MM.1S (cell line): ENCODE measurements at regions not wholly inside any gene's neighbourhood (a gene's known extent, or its start where the extent isn't known, plus 50 kb on each side); places are given as distances from the start of the nearest gene placed in this dataset.

Experiments
- DNase-seq: peaks from one replicate; pipeline ENCODE4 v3.0.0-alpha.2; 2015
- H2AFZ ChIP-seq: fragments of 300-600 bp; sonication (generic); 2 replicates; pipeline ENCODE4 v1.6.0; 2016; ENCODE audit warnings: antibody characterized with exemption, low read length
- H3F3A ChIP-seq: fragments of 300-600 bp; sonication (generic); 2 replicates; pipeline ENCODE4 v1.6.1; 2016; ENCODE audit warnings: mild to moderate bottlenecking, antibody characterized with exemption, low read length, moderate library complexity, mixed read lengths; ENCODE audit not compliant: insufficient read depth
- H3K27ac ChIP-seq: fragments of 300-600 bp; sonication (generic); 2 replicates; pipeline ENCODE4 v1.5.1; 2016; ENCODE audit warnings: mild to moderate bottlenecking, low read length
- H3K27me3 ChIP-seq: fragments of 300-600 bp; sonication (generic); replicated peaks from 2 replicates; pipeline ENCODE4 v1.6.0; 2016; ENCODE audit warnings: low read length; ENCODE audit not compliant: insufficient read depth
- H3K36me3 ChIP-seq: fragments of 300-600 bp; sonication (generic); replicated peaks from 2 replicates; pipeline ENCODE4 v1.6.1; 2016; ENCODE audit warnings: mild to moderate bottlenecking, low read length, mixed read lengths; ENCODE audit not compliant: insufficient read depth
- H3K4me1 ChIP-seq: fragments of 300-600 bp; sonication (generic); 2 replicates; pipeline ENCODE4 v1.6.1; 2016; ENCODE audit warnings: low read length, mixed read lengths
- H3K4me2 ChIP-seq: fragments of 300-600 bp; sonication (generic); 2 replicates; pipeline ENCODE4 v1.6.0; 2016; ENCODE audit warnings: low read depth, low read length
- H3K4me3 ChIP-seq: fragments of 300-600 bp; sonication (generic); 2 replicates; pipeline ENCODE4 v1.5.1; 2016; ENCODE audit warnings: low read length, mixed read lengths
- H3K79me2 ChIP-seq: fragments of 300-600 bp; sonication (generic); 2 replicates; pipeline ENCODE4 v1.6.1; 2016; ENCODE audit warnings: mixed run types, low read length, mixed read lengths
- H3K9ac ChIP-seq: fragments of 300-600 bp; sonication (generic); 2 replicates; pipeline ENCODE4 v1.6.1; 2016; ENCODE audit warnings: low read length, mixed read lengths
- H3K9me2 ChIP-seq: fragments of 300-600 bp; sonication (generic); replicated peaks from 2 replicates; pipeline ENCODE4 v1.6.1; 2016; ENCODE audit warnings: mild to moderate bottlenecking, low read length, mixed read lengths; ENCODE audit not compliant: insufficient read depth
- H3K9me3 ChIP-seq: fragments of 300-600 bp; sonication (generic); replicated peaks from 2 replicates; pipeline ENCODE4 v1.6.1; 2016; ENCODE audit warnings: mild to moderate bottlenecking, low read length, mixed read lengths; ENCODE audit not compliant: insufficient read depth
- H4K20me1 ChIP-seq: fragments of 300-600 bp; sonication (generic); 2 replicates; pipeline ENCODE4 v1.6.1; 2016; ENCODE audit warnings: mild to moderate bottlenecking, low read length, moderate library complexity, mixed read lengths; ENCODE audit not compliant: insufficient read depth
- CTCF ChIP-seq: fragments of 300-600 bp; sonication (generic); IDR thresholded peaks from 2 replicates; pipeline ENCODE4 v1.5.1; 2016; ENCODE audit warnings: antibody characterized with exemption, low read length, mixed read lengths
- EZH2 ChIP-seq: fragments of 300-600 bp; sonication (generic); optimal IDR thresholded peaks from 2 replicates; pipeline ENCODE3; 2017; ENCODE audit warnings: low read depth, mild to moderate bottlenecking, antibody characterized with exemption, low read length, mixed read lengths
- EZH2phosphoT487 ChIP-seq: fragments of 300-600 bp; sonication (generic); IDR thresholded peaks from 2 replicates; pipeline ENCODE4 v1.6.1; 2018; ENCODE audit warnings: antibody characterized with exemption, low read length

GRCh38 chr1:90319918-90320317 is 325.0 kb downstream of the ZNF326 start:
- no peak for DNase-seq
- Histone ChIP-seq H3K36me3 (no peaks in the 10 kb centered on the region), H3K79me2 (no peaks in the 10 kb centered on the region), H3K4me2 (no peak overlapping the region), H2AFZ (no peak overlapping the region), H3K4me1 (no peaks in the 10 kb centered on the region), H3K27me3 (no peaks in the 10 kb centered on the region), H3K27ac (no peak overlapping the region), H3F3A (no peaks in the 10 kb centered on the region), H3K9me3 (no peaks in the 10 kb centered on the region), H3K4me3 (no peak overlapping the region), H3K9ac (no peak overlapping the region), H4K20me1 (no peaks in the 10 kb centered on the region), H3K9me2 (no peaks in the 10 kb centered on the region)
- TF ChIP-seq CTCF (no peak), EZH2 (no peak), EZH2phosphoT487 (no peak)

- no peaks in the 10 kb centered on the region for H3K27me3 ChIP-seq
- no peak overlapping the region for H3K9ac ChIP-seq
- H3K27ac ChIP-seq = no peak overlapping the region
- no peaks in the 10 kb centered on the region for H4K20me1 ChIP-seq
- H2AFZ ChIP-seq = no peak overlapping the region
- H3K9me3 ChIP-seq = no peaks in the 10 kb centered on the region
- H3K4me1 ChIP-seq = no peaks in the 10 kb centered on the region
- H3K4me3 ChIP-seq = no peak overlapping the region
- H3K9me2 ChIP-seq = no peaks in the 10 kb centered on the region
- H3K79me2 ChIP-seq = no peaks in the 10 kb centered on the region
- TF ChIP-seq EZH2 (no peak), EZH2phosphoT487 (no peak), CTCF (no peak)
- no peak for DNase-seq
- H3F3A ChIP-seq = no peaks in the 10 kb centered on the region
- H3K36me3 ChIP-seq = no peaks in the 10 kb centered on the region
- H3K4me2 ChIP-seq = no peak overlapping the region
These were observed 323.5 kb downstream of the ZNF326 start for GRCh38 chr1:90318431-90318830.

- H2AFZ ChIP-seq = no peak overlapping the region
- no peaks in the 10 kb centered on the region for H3K79me2 ChIP-seq
- no peaks in the 10 kb centered on the region for H3F3A ChIP-seq
- H3K4me3 ChIP-seq = no peak overlapping the region
- no peak overlapping the region for H3K9ac ChIP-seq
- H3K9me3 ChIP-seq = no peaks in the 10 kb centered on the region
- no peaks in the 10 kb centered on the region for H4K20me1 ChIP-seq
- H3K36me3 ChIP-seq = no peaks in the 10 kb centered on the region
- H3K27ac ChIP-seq = no peak overlapping the region
- TF ChIP-seq CTCF = no peak
- no peak for TF ChIP-seq EZH2phosphoT487
- no peak for TF ChIP-seq EZH2
- no peak for DNase-seq
- H3K9me2 ChIP-seq = no peaks in the 10 kb centered on the region
- H3K27me3 ChIP-seq = no peaks in the 10 kb centered on the region
- no peak overlapping the region for H3K4me2 ChIP-seq
- no peaks in the 10 kb centered on the region for H3K4me1 ChIP-seq
These were observed 322.7 kb downstream of the ZNF326 start for GRCh38 chr1:90317628-90318027.
